HepG2 (cell line): ENCODE measurements at regions not wholly inside any gene's neighbourhood (a gene's known extent, or its start where the extent isn't known, plus 50 kb on each side); places are given as distances from the start of the nearest gene placed in this dataset.

ENCODE experiments used
- ATAC-seq: fragments of 200-7000 bp; cut with Tn5 transposase; 3 replicates; pipeline ENCODE4 v1.9.1; 2020; ENCODE audit warnings: mild to moderate bottlenecking, moderate library complexity
- BruUV-seq: library from RNA; stranded (reverse); fragments of 400-500 nt; replicated peaks from 2 replicates; lab custom pipeline; 2021; lab: Mats Ljungman, UMichigan
- CTCF ChIA-PET: fragments of 300-600 bp; formaldehyde crosslinking; extraction: SDS; loops from one replicate; lab custom pipeline; 2021; ENCODE audit warnings: low total read pairs, inconsistent platforms, low intra/inter-chr PET ratio; lab: Yijun Ruan, JAX
- POLR2A ChIA-PET: fragments of 350-600 bp; sonication (Branson Sonifier 250); formaldehyde crosslinking; loops from one replicate; lab custom pipeline; 2020; ENCODE audit warnings: antibody characterized with exemption, inconsistent platforms; lab: Yijun Ruan, JAX
- DNase-seq: peaks from one replicate; pipeline ENCODE4 v3.0.0-alpha.2; 2015; ENCODE audit warnings: low spot score
- FAIRE-seq: peaks from 3 replicates; lab custom pipeline; 2011; peaks lifted over from hg19 to GRCh38; lab: Jason Lieb, UNC
- H2AFZ ChIP-seq: one replicate; pipeline ENCODE4 v1.6.1; 2011; ENCODE audit warnings: low read length, inconsistent platforms
- H3K27ac ChIP-seq: fragments of 300-600 bp; 3 replicates; pipeline ENCODE4 v1.8.0; 2011; ENCODE audit warnings: mixed run types, mild to moderate bottlenecking, mixed read lengths, low read length, inconsistent platforms; ENCODE audit not compliant: insufficient read depth; ENCODE audit errors: extremely low read length
- H3K27me3 ChIP-seq, 2 experiments: fragments of 200-600 bp in 1 of 2; 2 replicates in 1 of 2; 3 replicates in 1 of 2; pipeline versions ENCODE4 v1.6.0 to v1.8.0; 2011; ENCODE audit warnings: low read length in 2 of 2, mild to moderate bottlenecking in 2 of 2, moderate library complexity in 2 of 2, inconsistent platforms in 1 of 2; ENCODE audit not compliant: insufficient read depth in 2 of 2, control insufficient read depth in 1 of 2
- H3K36me3 ChIP-seq, 2 experiments: fragments of 200-600 bp in 1 of 2; replicated peaks in 1 of 2; 2 replicates in 1 of 2; 3 replicates in 1 of 2; pipeline versions ENCODE4 v1.5.1 to v1.8.0; 2011; ENCODE audit warnings: low read length in 2 of 2, inconsistent platforms in 1 of 2; ENCODE audit not compliant: insufficient read depth in 2 of 2, control insufficient read depth in 1 of 2
- H3K4me1 ChIP-seq: 2 replicates; pipeline ENCODE4 v1.5.1; 2012; ENCODE audit warnings: low read length, inconsistent platforms; ENCODE audit not compliant: insufficient read depth
- H3K4me2 ChIP-seq: 2 replicates; pipeline ENCODE4 v1.6.0; 2011; ENCODE audit warnings: low read depth, low read length, inconsistent platforms
- H3K4me3 ChIP-seq, 3 experiments: fragments of 200-600 bp in 1 of 3; sonication (generic), shearing (Covaris generic) in 1 of 3; replicated peaks in 1 of 3; 2 replicates each; pipeline ENCODE4 v1.5.1; 2011 to 2016; ENCODE audit warnings: low read length in 3 of 3, inconsistent platforms in 2 of 3, low read depth in 2 of 3, mild to moderate bottlenecking in 2 of 3, control low read depth in 1 of 3, mixed read lengths in 1 of 3; ENCODE audit not compliant: insufficient read depth in 1 of 3
- H3K79me2 ChIP-seq: one replicate; pipeline ENCODE4 v1.6.1; 2011; ENCODE audit warnings: low read length, inconsistent platforms; ENCODE audit not compliant: insufficient read depth
- H3K9ac ChIP-seq: 2 replicates; pipeline ENCODE4 v1.6.0; 2011; ENCODE audit warnings: mild to moderate bottlenecking, low read depth, low read length, inconsistent platforms; ENCODE audit not compliant: insufficient read depth
- H3K9me3 ChIP-seq: 2 replicates; pipeline ENCODE4 v1.5.1; 2012; ENCODE audit warnings: mild to moderate bottlenecking, low read length
- H4K20me1 ChIP-seq: 2 replicates; pipeline ENCODE4 v1.6.0; 2011; ENCODE audit warnings: inconsistent platforms, mild to moderate bottlenecking, low read length, moderate library complexity; ENCODE audit not compliant: insufficient read depth
- CBX1 ChIP-seq: IDR thresholded peaks from one replicate; pipeline ENCODE4 v1.6.1; 2016; ENCODE audit warnings: antibody characterized with exemption, low read depth
- CCAR2 ChIP-seq: fragments of 200-400 bp; formaldehyde crosslinking; optimal IDR thresholded peaks from 2 replicates; pipeline ENCODE3; 2018; ENCODE audit warnings: low read depth, mild to moderate bottlenecking, low read length, moderate library complexity
- DR1 ChIP-seq: sonication (generic); formaldehyde crosslinking; IDR thresholded peaks from 2 replicates; pipeline ENCODE4 v1.8.0; 2021; ENCODE audit warnings: mild to moderate bottlenecking, missing genetic modification reagents, inconsistent platforms
- EHMT2 ChIP-seq: fragments of 200-600 bp; sonication (generic); IDR thresholded peaks from 2 replicates; pipeline ENCODE4 v1.7.0; 2017; ENCODE audit warnings: antibody characterized with exemption, low read depth, low read length, borderline replicate concordance
- FOXK2 ChIP-seq: fragments of 450-650 bp; IDR thresholded peaks from 2 replicates; pipeline ENCODE4 v1.6.1; 2016
- MTERF4 ChIP-seq: sonication (generic); formaldehyde crosslinking; IDR thresholded peaks from 2 replicates; pipeline ENCODE4 v1.8.0; 2023; ENCODE audit warnings: mild to moderate bottlenecking, missing genetic modification reagents
- SNAI1 ChIP-seq: sonication (generic); formaldehyde crosslinking; IDR thresholded peaks from 2 replicates; pipeline ENCODE4 v1.5.0; 2020; ENCODE audit warnings: mild to moderate bottlenecking, missing genetic modification reagents, borderline replicate concordance
- SOX5 ChIP-seq: IDR thresholded peaks from 2 replicates; pipeline ENCODE4 v1.6.1; 2016; ENCODE audit warnings: borderline replicate concordance
- ZFP91 ChIP-seq: sonication (generic); formaldehyde crosslinking; IDR thresholded peaks from 2 replicates; pipeline ENCODE4 v1.9.0; 2022; ENCODE audit warnings: missing genetic modification reagents, mild to moderate bottlenecking, borderline replicate concordance
- ZNF331 ChIP-seq: sonication (generic); formaldehyde crosslinking; IDR thresholded peaks from 2 replicates; pipeline ENCODE4 v1.4.0; 2020; ENCODE audit warnings: missing genetic modification reagents
- ZNF562 ChIP-seq: sonication (generic); formaldehyde crosslinking; IDR thresholded peaks from 2 replicates; pipeline ENCODE4 v1.8.0; 2022; ENCODE audit warnings: missing genetic modification reagents, borderline replicate concordance
- ZNF709 ChIP-seq: sonication (generic); formaldehyde crosslinking; IDR thresholded peaks from 2 replicates; pipeline ENCODE4 v1.5.0; 2020; ENCODE audit warnings: mild to moderate bottlenecking, missing genetic modification reagents
- WGBS: methylation state at CpG from one replicate; pipeline ENCODE4 v1.1.6; 2017; ENCODE audit warnings: low lambda C conversion rate; 5-methylcytosine and 5-hydroxymethylcytosine counted together
- in situ Hi-C: cut with HindIII; loops from 2 replicates; pipeline ENCODE4 v1.10.0; 2017; ENCODE audit warnings: low pct_unique_long_range_greater_than_20kb; ENCODE audit not compliant: extremely low pct_ligation_motif_present
- intact Hi-C: fragments of 100-400 bp; cut with micrococcal nuclease; formaldehyde crosslinking; loops from one replicate; pipeline ENCODE4 v1.10.0; 2022; ENCODE audit not compliant: unreplicated experiment

DNA sequence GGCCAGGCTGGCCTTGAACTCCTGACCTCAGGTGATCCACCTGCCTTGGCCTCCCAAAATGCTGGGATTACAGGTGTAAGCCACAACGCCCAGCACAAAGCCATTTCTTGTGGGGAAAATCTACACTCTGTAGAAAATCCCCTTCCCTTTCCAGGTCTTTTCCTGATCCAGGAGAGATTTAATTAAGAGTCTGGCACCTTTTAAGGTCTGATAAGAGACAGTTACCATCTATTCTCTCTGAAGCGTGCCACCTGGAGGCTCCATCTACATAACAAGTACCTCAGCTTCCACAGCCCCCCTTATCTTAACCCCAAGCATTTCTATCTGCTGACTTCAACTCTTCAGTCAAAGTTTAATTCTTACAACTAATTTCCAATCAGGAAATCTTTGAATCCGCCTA lies 71.4 kb upstream of the CDK20 start (continued):
- TF ChIP-seq ZFP91 (CRISPR knock-in tag) (no peak), ZNF709 (CRISPR knock-in tag) (no peak)

DNA sequence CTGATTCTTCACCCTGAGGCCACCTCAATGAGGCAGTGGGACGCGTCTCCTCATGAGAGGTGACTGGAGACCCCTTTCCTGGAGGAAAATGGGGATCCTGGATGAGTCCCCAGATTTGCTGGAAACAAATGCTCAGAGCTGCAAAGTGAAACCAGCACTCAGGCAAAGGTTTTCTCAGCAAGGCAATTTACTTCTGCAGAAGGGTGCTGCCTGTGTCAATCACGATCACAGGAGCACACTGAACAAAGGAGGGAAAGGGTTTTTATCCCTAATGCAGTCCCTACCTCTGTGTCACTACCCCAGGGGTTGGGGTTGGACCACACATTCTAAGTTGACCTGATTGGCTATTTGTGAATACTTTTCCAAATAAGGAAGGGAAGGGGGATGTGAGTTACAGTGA lies 69.9 kb upstream of the CDK20 start:
- Histone ChIP-seq H4K20me1 (no peaks in the 10 kb centered on the region), H3K9me3 (peaks cover 14% of the 10 kb centered on the region), H3K9ac (no peak overlapping the region), H3K4me2 (no peak overlapping the region), H3K27me3 (no peaks in the 10 kb centered on the region), H3K36me3 (no peaks in the 10 kb centered on the region), H3K4me1 (no peaks in the 10 kb centered on the region), H3K4me3 (no peak overlapping the region), H3K27ac (no peak overlapping the region), H3K79me2 (no peaks in the 10 kb centered on the region), H2AFZ (no peak overlapping the region)
- POLR2A ChIA-PET: no interaction called here
- FAIRE-seq (no peak), ATAC-seq (no peak), DNase-seq (no peak)
- in situ Hi-C loops: no loop called here
- 50% methylated on average over 2 of the region's 3 CpGs for WGBS
- intact Hi-C loops: loop anchor here (5.0 to 10.0 kb wide), 2 partner anchors 92 to 359 kb away; no protein-coding TSS in a partner anchor
- BruUV-seq: no TSS peak
- TF ChIP-seq ZNF562 (CRISPR knock-in tag) (0 out of 2 replicates have a peak, but pooled peaks have one; percentile 34), FOXK2 (no peak)
- CTCF ChIA-PET: no interaction called here

DNA sequence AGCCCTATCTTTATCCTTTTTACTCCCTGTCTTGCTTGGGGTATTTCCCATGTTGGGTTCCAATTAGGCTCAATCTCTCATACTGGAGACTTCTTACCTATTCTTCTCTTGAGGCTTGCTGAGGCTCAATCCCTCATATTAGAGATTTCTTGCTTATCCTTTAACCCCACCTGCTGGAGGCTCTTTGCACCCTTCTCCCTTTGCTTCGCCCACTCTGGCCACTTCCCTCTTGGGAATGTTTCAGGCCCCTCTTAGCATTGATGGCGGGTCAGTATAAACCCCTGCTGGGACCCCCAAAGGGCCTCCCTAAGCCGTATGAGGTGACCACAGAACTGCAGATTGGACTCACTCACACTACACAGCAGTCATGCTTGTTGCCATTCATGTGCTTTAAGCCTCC lies 69.3 kb upstream of the CDK20 start:
- FAIRE-seq: no peak
- WGBS: 0% methylated on average over 3 of the region's 3 CpGs

More for the DNA sequence above, 69.3 kb upstream of the CDK20 start:
- H3K4me2 ChIP-seq: no peak overlapping the region
- no peaks in the 10 kb centered on the region for H4K20me1 ChIP-seq
- ChIA-PET POLR2A (no interaction called here), CTCF (no interaction called here)
- no peak for DNase-seq
- TF ChIP-seq MTERF4 (CRISPR knock-in tag) (no peak), SOX5 (no peak), ZNF331 (CRISPR knock-in tag) (no peak), CBX1 (no peak), CCAR2 (no peak), DR1 (CRISPR knock-in tag) (no peak), SNAI1 (CRISPR knock-in tag) (no peak), EHMT2 (no peak)
- no TSS peak for BruUV-seq
- H3K9ac ChIP-seq: no peak overlapping the region
- peaks cover 14% of the 10 kb centered on the region for H3K9me3 ChIP-seq
- in situ Hi-C loops: no loop called here
- no peak overlapping the region for H3K27ac ChIP-seq
- intact Hi-C loops: loop anchor here (5.0 to 10.0 kb wide), 2 partner anchors 91 to 359 kb away; no protein-coding TSS in a partner anchor
- no peak overlapping the region for H3K4me3 ChIP-seq
- no peaks in the 10 kb centered on the region for H3K79me2 ChIP-seq
- no peak for ATAC-seq
- H3K27me3 ChIP-seq: no peaks in the 10 kb centered on the region
- no peak overlapping the region for H2AFZ ChIP-seq
- H3K4me1 ChIP-seq: no peaks in the 10 kb centered on the region
- no peaks in the 10 kb centered on the region for H3K36me3 ChIP-seq
